ENCODE measurements at regions not wholly inside any gene's neighbourhood (a gene's known extent, or its start where the extent isn't known, plus 50 kb on each side); places are given as distances from the start of the nearest gene placed in this dataset.

GRCh38 chr2:125312342-125312741, 1287.3 kb downstream of the CNTNAP5 start:
- TF ChIP-seq EZH2phosphoT487 (IDR thresholded peaks at IDR 0.05; ENCODE audit: borderline replicate concordance) = no peak
- TF ChIP-seq CTCF (conservative IDR thresholded peaks at IDR 0.05; ENCODE audit: low read length) = no peak
- no peaks in the 10 kb centered on the region for H4K20me1 ChIP-seq (ENCODE audit: insufficient read depth, low read length, poor library complexity, severe bottlenecking)
- H3K9me3 ChIP-seq (ENCODE audit: insufficient read depth, low read depth, low read length) = no peaks in the 10 kb centered on the region
- H3F3A ChIP-seq (ENCODE audit: low read depth) = no peaks in the 10 kb centered on the region
- H3K9me2 ChIP-seq (replicated peaks; ENCODE audit: low read depth, low read length) = no peaks in the 10 kb centered on the region
- H3K9ac ChIP-seq (ENCODE audit: low read depth, low read length, poor library complexity, severe bottlenecking) = no peak overlapping the region
- no peaks in the 10 kb centered on the region for H3K36me3 ChIP-seq (ENCODE audit: insufficient read depth, low read length)
- H2AFZ ChIP-seq (ENCODE audit: low read length) = no peak overlapping the region
- H3K4me1 ChIP-seq (ENCODE audit: insufficient read depth, low read length, poor library complexity, severe bottlenecking) = no peaks in the 10 kb centered on the region
- H3K27me3 ChIP-seq (ENCODE audit: insufficient read depth, low read length, poor library complexity, severe bottlenecking) = no peaks in the 10 kb centered on the region
- H3K4me2 ChIP-seq (ENCODE audit: low read depth, low read length, poor library complexity, severe bottlenecking) = no peak overlapping the region
- H3K4me3 ChIP-seq (ENCODE audit: low read length, poor library complexity, severe bottlenecking) = no peak overlapping the region
- no peaks in the 10 kb centered on the region for H3K79me2 ChIP-seq (ENCODE audit: insufficient read depth, low read length)

GRCh38 chr2:125313806-125314205, 1288.7 kb downstream of the CNTNAP5 start:
- no peaks in the 10 kb centered on the region for H3K9me3 ChIP-seq (ENCODE audit: insufficient read depth, low read depth, low read length)
- no peaks in the 10 kb centered on the region for H3K4me1 ChIP-seq (ENCODE audit: insufficient read depth, low read length, poor library complexity, severe bottlenecking)
- H4K20me1 ChIP-seq (ENCODE audit: insufficient read depth, low read length, poor library complexity, severe bottlenecking) = no peaks in the 10 kb centered on the region
- TF ChIP-seq CTCF (conservative IDR thresholded peaks at IDR 0.05; ENCODE audit: low read length) (no peak), EZH2phosphoT487 (IDR thresholded peaks at IDR 0.05; ENCODE audit: borderline replicate concordance) (no peak)
- no peak overlapping the region for H2AFZ ChIP-seq (ENCODE audit: low read length)
- no peaks in the 10 kb centered on the region for H3K9me2 ChIP-seq (replicated peaks; ENCODE audit: low read depth, low read length)
- H3K9ac ChIP-seq (ENCODE audit: low read depth, low read length, poor library complexity, severe bottlenecking) = no peak overlapping the region
- H3K4me2 ChIP-seq (ENCODE audit: low read depth, low read length, poor library complexity, severe bottlenecking) = no peak overlapping the region
- no peaks in the 10 kb centered on the region for H3F3A ChIP-seq (ENCODE audit: low read depth)
- H3K36me3 ChIP-seq (ENCODE audit: insufficient read depth, low read length) = no peaks in the 10 kb centered on the region
- H3K4me3 ChIP-seq (ENCODE audit: low read length, poor library complexity, severe bottlenecking) = no peak overlapping the region
- H3K79me2 ChIP-seq (ENCODE audit: insufficient read depth, low read length) = no peaks in the 10 kb centered on the region
- H3K27me3 ChIP-seq (ENCODE audit: insufficient read depth, low read length, poor library complexity, severe bottlenecking) = no peaks in the 10 kb centered on the region

DNA sequence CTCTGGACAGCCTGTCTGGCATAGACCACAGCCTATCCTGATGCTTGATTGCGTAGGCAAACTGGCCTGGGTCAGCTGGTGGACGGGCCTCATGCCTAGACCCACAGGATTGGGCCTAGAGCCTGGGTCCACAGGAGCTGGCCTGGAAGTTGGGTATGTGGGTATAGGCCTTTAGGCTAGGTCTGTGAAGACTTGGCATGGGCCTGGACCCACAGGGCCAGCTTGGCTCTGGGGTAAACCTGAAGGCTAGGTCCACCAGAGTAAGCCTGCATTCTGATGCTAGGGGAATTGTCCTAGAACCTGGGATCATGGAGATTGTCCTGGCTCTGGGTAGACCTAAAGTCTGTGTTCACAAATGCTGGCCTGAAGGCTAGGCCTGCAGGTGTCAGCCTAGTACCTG, 1293.7 kb downstream of the CNTNAP5 start:
- H4K20me1 ChIP-seq (ENCODE audit: insufficient read depth, low read length, poor library complexity, severe bottlenecking) = no peaks in the 10 kb centered on the region
- H3K4me3 ChIP-seq (ENCODE audit: low read length, poor library complexity, severe bottlenecking) = no peak overlapping the region
- no peaks in the 10 kb centered on the region for H3K27me3 ChIP-seq (ENCODE audit: insufficient read depth, low read length, poor library complexity, severe bottlenecking)
- no peaks in the 10 kb centered on the region for H3F3A ChIP-seq (ENCODE audit: low read depth)
- no peaks in the 10 kb centered on the region for H3K9me2 ChIP-seq (replicated peaks; ENCODE audit: low read depth, low read length)
- H3K9ac ChIP-seq (ENCODE audit: low read depth, low read length, poor library complexity, severe bottlenecking) = no peak overlapping the region
- no peaks in the 10 kb centered on the region for H3K4me1 ChIP-seq (ENCODE audit: insufficient read depth, low read length, poor library complexity, severe bottlenecking)
- H3K36me3 ChIP-seq (ENCODE audit: insufficient read depth, low read length) = no peaks in the 10 kb centered on the region
- H3K4me2 ChIP-seq (ENCODE audit: low read depth, low read length, poor library complexity, severe bottlenecking) = no peak overlapping the region
- H3K79me2 ChIP-seq (ENCODE audit: insufficient read depth, low read length) = no peaks in the 10 kb centered on the region
- H2AFZ ChIP-seq (ENCODE audit: low read length) = no peak overlapping the region
- no peak for TF ChIP-seq EZH2phosphoT487 (IDR thresholded peaks at IDR 0.05; ENCODE audit: borderline replicate concordance)
- TF ChIP-seq CTCF (conservative IDR thresholded peaks at IDR 0.05; ENCODE audit: low read length) = no peak
- H3K9me3 ChIP-seq (ENCODE audit: insufficient read depth, low read depth, low read length) = no peaks in the 10 kb centered on the region

Measured in Loucy (cell line).